Immature natural killer cell (primary cell): ENCODE measurements at regions not wholly inside any gene's neighbourhood (a gene's known extent, or its start where the extent isn't known, plus 50 kb on each side); places are given as distances from the start of the nearest gene placed in this dataset.

Experiments
- DNase-seq, 3 donors: peaks; one replicate each; pipeline ENCODE4 v3.0.0; 2022; ENCODE audit warnings: mixed read lengths in 1 of 3
- H3K27ac Mint-ChIP-seq, 6 donors: one replicate each; pipeline ENCODE4 v1.8.0; 2020; ENCODE audit warnings: mixed read lengths in 6 of 6, mild to moderate bottlenecking in 5 of 6, inconsistent platforms in 4 of 6, moderate library complexity in 3 of 6
- H3K27me3 Mint-ChIP-seq, 3 donors: one replicate each; pipeline ENCODE4 v1.8.0; 2020 to 2021; ENCODE audit warnings: low read depth in 3 of 3, mild to moderate bottlenecking in 3 of 3, mixed read lengths in 3 of 3, moderate library complexity in 3 of 3, inconsistent platforms in 1 of 3
- H3K36me3 Mint-ChIP-seq, 3 donors: one replicate each; pipeline ENCODE4 v1.8.0; 2020; ENCODE audit warnings: mixed read lengths in 3 of 3, inconsistent platforms in 2 of 3, mild to moderate bottlenecking in 2 of 3
- H3K4me1 Mint-ChIP-seq, 2 donors: one replicate each; pipeline ENCODE4 v1.8.0; 2020; ENCODE audit warnings: inconsistent platforms in 2 of 2, mild to moderate bottlenecking in 2 of 2, mixed read lengths in 2 of 2, moderate library complexity in 1 of 2
- H3K4me3 Mint-ChIP-seq, 5 donors: one replicate each; pipeline ENCODE4 v1.8.0; 2020; ENCODE audit warnings: mild to moderate bottlenecking in 5 of 5, mixed read lengths in 5 of 5, inconsistent platforms in 3 of 5, moderate library complexity in 3 of 5
- H3K9me3 Mint-ChIP-seq, 6 donors: one replicate each; pipeline ENCODE4 v1.8.0; 2020; ENCODE audit warnings: mild to moderate bottlenecking in 6 of 6, mixed read lengths in 6 of 6, inconsistent platforms in 4 of 6, moderate library complexity in 3 of 6

- Mint-ChIP-seq H3K4me3 (no peak overlapping the region), H3K9me3 (peaks cover 2 to 19% (median 9%) of the 10 kb centered on the region in 6 donors), H3K27me3 (no peaks in the 10 kb centered on the region), H3K4me1 (no peaks in the 10 kb centered on the region), H3K27ac (no peak overlapping the region), H3K36me3 (no peaks in the 10 kb centered on the region)
- DNase-seq, result no peak
Measured at GRCh38 chr12:43148691-43149090, 403.3 kb downstream of the ADAMTS20 start.

- Mint-ChIP-seq H3K4me3 (no peak overlapping the region), H3K36me3 (no peaks in the 10 kb centered on the region), H3K4me1 (no peaks in the 10 kb centered on the region), H3K27me3 (no peaks in the 10 kb centered on the region), H3K9me3 (peaks cover 0 to 17% (median 5%) of the 10 kb centered on the region in 6 donors), H3K27ac (no peak overlapping the region)
- DNase-seq, result no peak
Measured at GRCh38 chr12:43147878-43148277, 404.1 kb downstream of the ADAMTS20 start.

- DNase-seq, result no peak
- H3K27ac Mint-ChIP-seq, result no peak overlapping the region
- H3K36me3 Mint-ChIP-seq, result no peaks in the 10 kb centered on the region
- H3K4me3 Mint-ChIP-seq, result no peak overlapping the region
- H3K27me3 Mint-ChIP-seq, result no peaks in the 10 kb centered on the region
- H3K9me3 Mint-ChIP-seq, result peaks cover 4 to 26% (median 10%) of the 10 kb centered on the region in 6 donors
- H3K4me1 Mint-ChIP-seq, result no peaks in the 10 kb centered on the region
Measured at GRCh38 chr12:43145481-43145880, 406.5 kb downstream of the ADAMTS20 start.

- Mint-ChIP-seq H3K4me3 (no peak overlapping the region), H3K4me1 (no peaks in the 10 kb centered on the region), H3K9me3 (peaks cover 4 to 35% (median 14%) of the 10 kb centered on the region in 6 donors), H3K27me3 (no peaks in the 10 kb centered on the region), H3K27ac (no peak overlapping the region), H3K36me3 (no peaks in the 10 kb centered on the region)
- no peak for DNase-seq
Measured at GRCh38 chr12:43143278-43143677, 408.7 kb downstream of the ADAMTS20 start.

GRCh38 chr12:43132291-43132690 lies 419.7 kb downstream of the ADAMTS20 start:
- Mint-ChIP-seq H3K4me3 (no peak overlapping the region), H3K9me3 (peaks cover 4 to 35% (median 12%) of the 10 kb centered on the region in 6 donors), H3K36me3 (peaks cover 0 to 4% (median 0%) of the 10 kb centered on the region in 3 donors), H3K4me1 (no peaks in the 10 kb centered on the region), H3K27me3 (peaks cover 0 to 3% (median 3%) of the 10 kb centered on the region in 3 donors), H3K27ac (no peak overlapping the region)
- no peak for DNase-seq

GRCh38 chr12:43131301-43131700 lies 420.7 kb downstream of the ADAMTS20 start:
- no peaks in the 10 kb centered on the region for H3K4me1 Mint-ChIP-seq
- DNase-seq, result no peak
- peaks cover 0 to 3% (median 1%) of the 10 kb centered on the region in 3 donors for H3K27me3 Mint-ChIP-seq
- H3K36me3 Mint-ChIP-seq, result peaks cover 0 to 4% (median 0%) of the 10 kb centered on the region in 3 donors
- no peak overlapping the region for H3K27ac Mint-ChIP-seq
- no peak overlapping the region for H3K4me3 Mint-ChIP-seq
- H3K9me3 Mint-ChIP-seq, result peaks cover 4 to 43% (median 16%) of the 10 kb centered on the region in 6 donors

- H3K27me3 Mint-ChIP-seq, result peaks cover 0 to 1% (median 1%) of the 10 kb centered on the region in 3 donors
- peaks cover 0 to 4% (median 0%) of the 10 kb centered on the region in 3 donors for H3K36me3 Mint-ChIP-seq
Measured at GRCh38 chr12:43127886-43128549, 424.0 kb downstream of the ADAMTS20 start.

GRCh38 chr12:43126652-43127375 lies 425.2 kb downstream of the ADAMTS20 start:
- peaks cover 5 to 33% (median 21%) of the 10 kb centered on the region in 6 donors for H3K9me3 Mint-ChIP-seq
- peaks cover 0 to 1% (median 1%) of the 10 kb centered on the region in 3 donors for H3K27me3 Mint-ChIP-seq
- H3K36me3 Mint-ChIP-seq, result peaks cover 0 to 4% (median 0%) of the 10 kb centered on the region in 3 donors

More at GRCh38 chr12:43127886-43128549, 424.0 kb downstream of the ADAMTS20 start:
- H3K4me3 Mint-ChIP-seq, result no peak overlapping the region
- no peak for DNase-seq
- peaks cover 0 to 26% (median 17%) of the 10 kb centered on the region in 6 donors for H3K9me3 Mint-ChIP-seq
- no peak overlapping the region for H3K27ac Mint-ChIP-seq
- no peaks in the 10 kb centered on the region for H3K4me1 Mint-ChIP-seq

GRCh38 chr12:43123461-43123860 lies 428.5 kb downstream of the ADAMTS20 start:
- Mint-ChIP-seq H3K9me3 (peaks cover 4 to 42% (median 19%) of the 10 kb centered on the region in 6 donors), H3K36me3 (no peaks in the 10 kb centered on the region), H3K27me3 (no peaks in the 10 kb centered on the region), H3K4me1 (no peaks in the 10 kb centered on the region), H3K27ac (no peak overlapping the region), H3K4me3 (no peak overlapping the region)
- DNase-seq, result no peak

More at GRCh38 chr12:43126652-43127375, 425.2 kb downstream of the ADAMTS20 start:
- H3K27ac Mint-ChIP-seq, result no peak overlapping the region
- H3K4me1 Mint-ChIP-seq, result no peaks in the 10 kb centered on the region
- DNase-seq, result no peak
- H3K4me3 Mint-ChIP-seq, result no peak overlapping the region

GRCh38 chr12:43120150-43120549 lies 431.9 kb downstream of the ADAMTS20 start:
- Mint-ChIP-seq H3K4me1 (no peaks in the 10 kb centered on the region), H3K4me3 (no peak overlapping the region), H3K27me3 (no peaks in the 10 kb centered on the region), H3K36me3 (no peaks in the 10 kb centered on the region), H3K9me3 (peaks cover 8 to 38% (median 20%) of the 10 kb centered on the region in 6 donors), H3K27ac (no peak overlapping the region)
- DNase-seq, result no peak

- H3K4me1 Mint-ChIP-seq, result no peaks in the 10 kb centered on the region
- no peaks in the 10 kb centered on the region for H3K36me3 Mint-ChIP-seq
- H3K9me3 Mint-ChIP-seq, result peaks cover 6 to 37% (median 19%) of the 10 kb centered on the region in 6 donors
- no peak overlapping the region for H3K4me3 Mint-ChIP-seq
- H3K27ac Mint-ChIP-seq, result no peak overlapping the region
- DNase-seq, result no peak
- H3K27me3 Mint-ChIP-seq, result no peaks in the 10 kb centered on the region
Measured at GRCh38 chr12:43118881-43119280, 433.1 kb downstream of the ADAMTS20 start.

GRCh38 chr12:43118234-43118633 lies 433.8 kb downstream of the ADAMTS20 start:
- Mint-ChIP-seq H3K27me3 (no peaks in the 10 kb centered on the region), H3K4me3 (no peak overlapping the region), H3K27ac (no peak overlapping the region), H3K36me3 (no peaks in the 10 kb centered on the region), H3K9me3 (peaks cover 4 to 38% (median 18%) of the 10 kb centered on the region in 6 donors), H3K4me1 (no peaks in the 10 kb centered on the region)
- DNase-seq, result no peak

GRCh38 chr12:43117226-43117930 lies 434.6 kb downstream of the ADAMTS20 start:
- no peaks in the 10 kb centered on the region for H3K27me3 Mint-ChIP-seq
- no peak overlapping the region for H3K27ac Mint-ChIP-seq
- H3K36me3 Mint-ChIP-seq, result no peaks in the 10 kb centered on the region
- H3K4me1 Mint-ChIP-seq, result no peaks in the 10 kb centered on the region
- no peak overlapping the region for H3K4me3 Mint-ChIP-seq
- no peak for DNase-seq
- H3K9me3 Mint-ChIP-seq, result peaks cover 4 to 38% (median 16%) of the 10 kb centered on the region in 6 donors
